22Rv1 (cell line): ENCODE measurements at regions not wholly inside any gene's neighbourhood (a gene's known extent, or its start where the extent isn't known, plus 50 kb on each side); places are given as distances from the start of the nearest gene placed in this dataset.

Source experiments
- ZFX ChIP-seq: fragments of 450-650 bp; IDR thresholded peaks from 2 replicates; pipeline ENCODE4 v1.6.1; 2017; ENCODE audit warnings: antibody characterized with exemption, borderline replicate concordance
- TF ChIP-seq, protein P1 (sequence below): fragments of 450-650 bp; IDR thresholded peaks from 2 replicates; pipeline ENCODE4 v1.5.1; 2017; ENCODE audit warnings: mild to moderate bottlenecking

- TF ChIP-seq, protein P1, sequence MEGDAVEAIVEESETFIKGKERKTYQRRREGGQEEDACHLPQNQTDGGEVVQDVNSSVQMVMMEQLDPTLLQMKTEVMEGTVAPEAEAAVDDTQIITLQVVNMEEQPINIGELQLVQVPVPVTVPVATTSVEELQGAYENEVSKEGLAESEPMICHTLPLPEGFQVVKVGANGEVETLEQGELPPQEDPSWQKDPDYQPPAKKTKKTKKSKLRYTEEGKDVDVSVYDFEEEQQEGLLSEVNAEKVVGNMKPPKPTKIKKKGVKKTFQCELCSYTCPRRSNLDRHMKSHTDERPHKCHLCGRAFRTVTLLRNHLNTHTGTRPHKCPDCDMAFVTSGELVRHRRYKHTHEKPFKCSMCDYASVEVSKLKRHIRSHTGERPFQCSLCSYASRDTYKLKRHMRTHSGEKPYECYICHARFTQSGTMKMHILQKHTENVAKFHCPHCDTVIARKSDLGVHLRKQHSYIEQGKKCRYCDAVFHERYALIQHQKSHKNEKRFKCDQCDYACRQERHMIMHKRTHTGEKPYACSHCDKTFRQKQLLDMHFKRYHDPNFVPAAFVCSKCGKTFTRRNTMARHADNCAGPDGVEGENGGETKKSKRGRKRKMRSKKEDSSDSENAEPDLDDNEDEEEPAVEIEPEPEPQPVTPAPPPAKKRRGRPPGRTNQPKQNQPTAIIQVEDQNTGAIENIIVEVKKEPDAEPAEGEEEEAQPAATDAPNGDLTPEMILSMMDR = no peak
- TF ChIP-seq ZFX = no peak
These were observed 1883.4 kb upstream of the RAG2 start for GRCh38 chr11:38481391-38481790.
